Testis (tissue), 2 donors: ENCODE measurements at regions not wholly inside any gene's neighbourhood (a gene's known extent, or its start where the extent isn't known, plus 50 kb on each side); places are given as distances from the start of the nearest gene placed in this dataset.

ENCODE experiments used
- DNase-seq: peaks from one replicate; pipeline ENCODE4 v3.0.0-alpha.2; 2019
- H3K27ac ChIP-seq, 2 donors: fragments of 200-600 bp; sonication (generic); one replicate each; pipeline ENCODE4 v1.5.1; 2019
- H3K27me3 ChIP-seq: fragments of 200-600 bp; sonication (generic); one replicate; pipeline ENCODE4 v1.5.1; 2019
- H3K36me3 ChIP-seq: fragments of 200-600 bp; sonication (generic); one replicate; pipeline ENCODE4 v1.5.1; 2017; ENCODE audit warnings: low read depth; ENCODE audit errors: missing control alignments
- H3K4me1 ChIP-seq: fragments of 200-600 bp; sonication (generic); one replicate; pipeline ENCODE4 v1.5.1; 2019
- H3K4me3 ChIP-seq, 2 donors: fragments of 200-600 bp; sonication (generic); one replicate each; pipeline ENCODE4 v1.5.1; 2017 to 2019
- H3K9me3 ChIP-seq: fragments of 200-600 bp; sonication (generic); one replicate; pipeline ENCODE4 v1.5.1; 2017
- POLR2A ChIP-seq: fragments of 450-650 bp; IDR thresholded peaks from one replicate; pipeline ENCODE4 v1.6.1; 2017; ENCODE audit warnings: antibody characterized with exemption, mild to moderate bottlenecking, moderate library complexity
- WGBS, 2 donors: methylation state at CpG; one replicate each; pipeline ENCODE4 v1.1.5; 2018; 5-methylcytosine and 5-hydroxymethylcytosine counted together
- intact Hi-C: fragments of 100-400 bp; cut with DNase I; formaldehyde crosslinking; loops from one replicate; pipeline ENCODE4 v1.15.1; 2023; ENCODE audit warnings: low total_unique reads
- TF ChIP-seq, protein P1 (sequence below), 3 experiments: fragments of 450-650 bp in 2 of 3; fragments of 200-600 bp in 1 of 3; sonication (generic) in 1 of 3; IDR thresholded peaks; one replicate each; pipeline ENCODE4 v1.5.1; 2016 to 2019; ENCODE audit warnings: antibody characterized with exemption in 3 of 3, mild to moderate bottlenecking in 2 of 3, moderate library complexity in 1 of 3

DNA sequence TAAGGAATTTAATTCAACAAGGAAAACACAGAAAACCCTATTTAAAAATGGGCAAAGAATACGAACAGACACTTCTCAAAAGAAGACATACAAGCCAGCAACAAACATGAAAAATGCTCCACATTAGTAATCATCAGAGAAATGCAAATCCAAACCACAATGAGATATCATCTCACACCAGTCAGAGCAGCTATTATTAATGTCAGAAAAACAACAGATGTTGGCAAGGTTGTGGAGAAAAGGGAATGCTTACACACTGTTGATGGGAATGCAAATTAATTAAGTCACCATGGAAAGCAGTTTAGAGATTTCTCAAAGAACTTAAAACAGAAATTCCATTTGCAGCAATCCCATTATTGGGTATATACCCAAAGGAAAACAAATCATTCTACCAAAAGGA is 55.2 kb downstream of the GCC1 start:
- no peak for TF ChIP-seq POLR2A
- no peak for DNase-seq
- Histone ChIP-seq H3K4me3 (no peak overlapping the region), H3K36me3 (no peaks in the 10 kb centered on the region), H3K27ac (no peak overlapping the region), H3K9me3 (no peaks in the 10 kb centered on the region), H3K4me1 (no peaks in the 10 kb centered on the region), H3K27me3 (no peaks in the 10 kb centered on the region)
- intact Hi-C loops, result no loop called here
- 89 to 93% methylated on average over 1 of the region's 1 CpG for WGBS, 2 donors

DNA sequence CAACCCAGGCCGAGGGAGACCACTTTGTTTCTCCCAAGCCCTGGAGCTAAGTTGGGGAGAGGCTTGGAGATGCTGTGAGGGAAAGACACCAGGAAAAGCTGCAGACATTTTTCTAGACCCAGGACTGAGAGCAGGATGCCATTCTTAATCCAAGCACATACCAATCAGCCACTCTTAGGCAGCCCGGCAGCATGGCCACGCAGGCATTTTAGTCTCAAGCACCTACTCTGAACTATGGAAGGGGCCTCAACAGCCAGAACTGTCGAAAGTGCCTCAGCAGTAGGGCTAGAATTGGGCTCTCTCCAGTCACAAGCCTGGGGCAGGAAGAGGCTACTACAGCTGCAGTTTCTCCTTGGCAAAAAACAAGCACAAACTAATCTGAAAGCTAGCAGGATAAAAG is 57.8 kb downstream of the GCC1 start:
- WGBS, 2 donors, result 60 to 67% methylated on average over 3 to 4 of the region's 4 CpGs
- TF ChIP-seq, protein P1, sequence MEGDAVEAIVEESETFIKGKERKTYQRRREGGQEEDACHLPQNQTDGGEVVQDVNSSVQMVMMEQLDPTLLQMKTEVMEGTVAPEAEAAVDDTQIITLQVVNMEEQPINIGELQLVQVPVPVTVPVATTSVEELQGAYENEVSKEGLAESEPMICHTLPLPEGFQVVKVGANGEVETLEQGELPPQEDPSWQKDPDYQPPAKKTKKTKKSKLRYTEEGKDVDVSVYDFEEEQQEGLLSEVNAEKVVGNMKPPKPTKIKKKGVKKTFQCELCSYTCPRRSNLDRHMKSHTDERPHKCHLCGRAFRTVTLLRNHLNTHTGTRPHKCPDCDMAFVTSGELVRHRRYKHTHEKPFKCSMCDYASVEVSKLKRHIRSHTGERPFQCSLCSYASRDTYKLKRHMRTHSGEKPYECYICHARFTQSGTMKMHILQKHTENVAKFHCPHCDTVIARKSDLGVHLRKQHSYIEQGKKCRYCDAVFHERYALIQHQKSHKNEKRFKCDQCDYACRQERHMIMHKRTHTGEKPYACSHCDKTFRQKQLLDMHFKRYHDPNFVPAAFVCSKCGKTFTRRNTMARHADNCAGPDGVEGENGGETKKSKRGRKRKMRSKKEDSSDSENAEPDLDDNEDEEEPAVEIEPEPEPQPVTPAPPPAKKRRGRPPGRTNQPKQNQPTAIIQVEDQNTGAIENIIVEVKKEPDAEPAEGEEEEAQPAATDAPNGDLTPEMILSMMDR (IDR thresholded peaks at IDR 0.05), result no peak
- TF ChIP-seq POLR2A, result no peak
- DNase-seq, result no peak

GRCh38 chr7:127525866-127526480 is 59.4 kb downstream of the GCC1 start:
- Histone ChIP-seq H3K4me3 (no peak overlapping the region), H3K36me3 (no peaks in the 10 kb centered on the region), H3K4me1 (no peaks in the 10 kb centered on the region), H3K27ac (no peak overlapping the region), H3K9me3 (no peaks in the 10 kb centered on the region), H3K27me3 (no peaks in the 10 kb centered on the region)
- no peak for TF ChIP-seq POLR2A
- TF ChIP-seq, protein P1 (IDR thresholded peaks at IDR 0.05), result no peak
- no peak for DNase-seq
- WGBS, 2 donors, result 60 to 67% methylated on average over 5 of the region's 5 CpGs
- intact Hi-C loops, result no loop called here

More for the DNA sequence above, 57.8 kb downstream of the GCC1 start:
- Histone ChIP-seq H3K27ac (no peak overlapping the region), H3K4me3 (no peak overlapping the region), H3K9me3 (no peaks in the 10 kb centered on the region), H3K27me3 (no peaks in the 10 kb centered on the region), H3K4me1 (no peaks in the 10 kb centered on the region), H3K36me3 (no peaks in the 10 kb centered on the region)
- intact Hi-C loops, result no loop called here

- TF ChIP-seq POLR2A, result no peak
- TF ChIP-seq, protein P1 (IDR thresholded peaks at IDR 0.05), result no peak
- DNase-seq, result no peak
- intact Hi-C loops, result no loop called here
- Histone ChIP-seq H3K36me3 (no peaks in the 10 kb centered on the region), H3K27ac (no peak overlapping the region), H3K4me1 (no peaks in the 10 kb centered on the region), H3K4me3 (no peak overlapping the region), H3K9me3 (no peaks in the 10 kb centered on the region), H3K27me3 (no peaks in the 10 kb centered on the region)
- WGBS, 2 donors, result 75 to 78% methylated on average over 2 of the region's 2 CpGs
These were observed 69.1 kb downstream of the GCC1 start for GRCh38 chr7:127516320-127516719.

DNA sequence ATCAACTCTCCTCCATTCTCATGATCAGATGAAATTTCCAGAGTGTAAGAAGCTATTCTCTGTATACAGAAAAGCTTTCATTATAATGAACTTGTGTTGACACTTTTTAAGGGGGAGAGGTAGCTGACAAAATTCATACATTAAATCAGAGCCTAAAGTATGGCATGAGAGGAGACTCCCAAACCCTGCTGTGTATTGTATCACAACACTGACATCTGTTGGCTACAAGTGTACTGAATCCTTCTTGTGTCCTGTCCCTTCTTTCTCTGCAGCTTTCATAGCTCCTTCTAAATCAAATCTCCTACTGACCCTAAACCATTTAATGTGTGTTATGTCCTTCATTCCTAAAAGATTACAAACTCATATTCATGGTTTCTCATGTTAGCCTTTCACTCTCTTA is 70.9 kb downstream of the GCC1 start:
- no peaks in the 10 kb centered on the region for H3K27me3 ChIP-seq
- H3K9me3 ChIP-seq, result no peaks in the 10 kb centered on the region
- no peak overlapping the region for H3K4me3 ChIP-seq
- no peaks in the 10 kb centered on the region for H3K4me1 ChIP-seq
- intact Hi-C loops, result no loop called here
- no peak for TF ChIP-seq POLR2A
- TF ChIP-seq, protein P1 (IDR thresholded peaks at IDR 0.05), result no peak
- no peaks in the 10 kb centered on the region for H3K36me3 ChIP-seq
- no peak overlapping the region for H3K27ac ChIP-seq
- DNase-seq, result no peak
